ES-I3 (cell line): ENCODE measurements at regions not wholly inside any gene's neighbourhood (a gene's known extent, or its start where the extent isn't known, plus 50 kb on each side); places are given as distances from the start of the nearest gene placed in this dataset.

Source experiments
- H3K36me3 ChIP-seq: 2 replicates; pipeline ENCODE4 v1.6.1; 2013; ENCODE audit warnings: mild to moderate bottlenecking, low read length, control low read depth, moderate library complexity; ENCODE audit not compliant: insufficient read depth
- H3K4me1 ChIP-seq: 2 replicates; pipeline ENCODE4 v1.6.1; 2013; ENCODE audit warnings: mild to moderate bottlenecking, control low read depth, low read length; ENCODE audit not compliant: insufficient read depth
- H3K9ac ChIP-seq: 2 replicates; pipeline ENCODE4 v1.6.1; 2013; ENCODE audit warnings: low read depth, mild to moderate bottlenecking, low read length, moderate library complexity
- H3K9me3 ChIP-seq: 2 replicates; pipeline ENCODE4 v1.6.1; 2013; ENCODE audit warnings: mild to moderate bottlenecking, low read length, moderate library complexity; ENCODE audit not compliant: control insufficient read depth, insufficient read depth

DNA sequence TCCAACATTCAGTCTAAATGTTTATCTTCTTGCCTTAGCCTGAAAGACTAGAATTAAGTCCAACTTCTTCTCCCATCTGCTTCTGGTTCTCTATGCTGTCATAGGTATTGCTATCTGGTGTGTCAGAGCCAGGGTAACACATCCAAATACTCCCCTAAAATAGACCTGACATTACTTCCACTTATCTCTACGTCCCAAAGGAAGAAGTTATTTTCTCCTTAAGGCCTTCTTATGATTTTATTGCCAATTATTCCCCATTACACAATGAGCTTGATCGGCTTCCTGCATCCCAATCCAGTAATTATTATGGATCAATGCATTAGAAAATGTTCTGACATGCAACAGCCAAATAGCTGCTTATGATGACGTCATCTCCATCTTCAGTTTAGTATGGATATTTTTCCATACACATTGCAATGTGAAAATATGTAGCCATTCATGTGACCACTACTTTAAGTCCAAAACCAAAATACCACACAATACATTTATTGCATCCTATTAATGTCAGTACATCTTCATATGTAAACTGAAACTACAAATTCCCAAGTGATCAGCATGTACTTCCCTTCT is 555.5 kb downstream of the MAT2B start:
- Histone ChIP-seq H3K9me3 (no peaks in the 10 kb centered on the region), H3K36me3 (no peaks in the 10 kb centered on the region), H3K4me1 (no peaks in the 10 kb centered on the region), H3K9ac (no peak overlapping the region)

DNA sequence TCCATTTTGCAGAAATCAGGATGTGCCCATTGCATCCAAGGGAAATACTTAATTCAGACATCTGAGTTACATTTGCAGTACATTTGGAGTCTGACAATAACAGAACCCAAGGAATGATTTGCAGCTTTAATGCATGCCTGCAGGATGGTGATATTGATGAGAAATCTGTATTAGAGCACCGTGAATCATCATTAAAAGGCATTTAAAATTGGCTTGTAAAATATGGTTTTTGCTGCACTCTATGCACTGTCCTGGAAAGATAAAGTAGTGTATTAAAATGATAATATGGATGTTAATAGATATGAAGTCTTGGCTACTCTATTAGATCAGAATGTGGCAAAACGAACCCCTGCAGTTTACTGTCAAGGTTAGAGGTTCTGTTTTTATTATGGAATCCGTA is 556.9 kb downstream of the MAT2B start:
- H3K36me3 ChIP-seq = no peaks in the 10 kb centered on the region
- H3K4me1 ChIP-seq = no peaks in the 10 kb centered on the region
- H3K9me3 ChIP-seq = no peaks in the 10 kb centered on the region
- H3K9ac ChIP-seq = no peak overlapping the region

DNA sequence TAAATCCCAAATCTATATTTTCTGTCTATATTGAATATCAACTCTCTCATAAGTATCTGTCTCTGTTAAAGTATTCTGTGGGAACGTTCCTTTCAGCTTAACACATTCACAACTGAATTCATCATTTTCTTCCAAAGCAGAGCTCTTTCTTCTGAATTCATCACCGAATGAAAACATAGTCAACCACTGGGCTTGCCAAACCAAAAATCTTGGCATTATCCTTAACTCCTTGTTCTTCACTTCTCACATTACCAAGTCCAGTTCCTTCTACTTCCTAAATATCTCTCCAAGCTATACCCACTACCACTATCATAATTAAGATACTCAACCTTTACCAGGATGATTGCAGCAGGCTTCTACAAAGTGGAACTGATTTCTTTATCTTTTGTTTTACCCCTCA is 559.8 kb downstream of the MAT2B start:
- H3K36me3 ChIP-seq = no peaks in the 10 kb centered on the region
- H3K4me1 ChIP-seq = no peaks in the 10 kb centered on the region
- no peaks in the 10 kb centered on the region for H3K9me3 ChIP-seq
- H3K9ac ChIP-seq = no peak overlapping the region

DNA sequence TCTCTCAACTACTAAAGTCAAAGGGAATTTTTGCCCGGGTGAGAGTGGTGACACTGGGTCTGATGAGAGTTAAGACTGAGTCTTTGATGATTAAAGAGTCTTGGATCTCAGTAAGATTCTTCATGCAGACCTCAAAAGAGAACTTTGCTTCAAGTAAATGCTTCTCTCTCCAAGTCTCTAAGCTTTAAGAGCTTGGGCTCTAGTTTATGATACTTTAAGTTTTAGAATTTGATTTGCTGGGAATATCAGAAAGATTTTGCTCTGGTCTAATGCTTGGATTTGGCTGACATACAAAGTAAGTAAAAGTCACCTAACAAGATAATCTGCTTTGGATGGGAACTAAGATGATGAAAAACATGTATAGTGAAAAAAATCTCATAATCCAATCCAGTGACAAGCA is 566.3 kb downstream of the MAT2B start:
- Histone ChIP-seq H3K4me1 (no peaks in the 10 kb centered on the region), H3K9ac (no peak overlapping the region), H3K36me3 (no peaks in the 10 kb centered on the region), H3K9me3 (no peaks in the 10 kb centered on the region)

DNA sequence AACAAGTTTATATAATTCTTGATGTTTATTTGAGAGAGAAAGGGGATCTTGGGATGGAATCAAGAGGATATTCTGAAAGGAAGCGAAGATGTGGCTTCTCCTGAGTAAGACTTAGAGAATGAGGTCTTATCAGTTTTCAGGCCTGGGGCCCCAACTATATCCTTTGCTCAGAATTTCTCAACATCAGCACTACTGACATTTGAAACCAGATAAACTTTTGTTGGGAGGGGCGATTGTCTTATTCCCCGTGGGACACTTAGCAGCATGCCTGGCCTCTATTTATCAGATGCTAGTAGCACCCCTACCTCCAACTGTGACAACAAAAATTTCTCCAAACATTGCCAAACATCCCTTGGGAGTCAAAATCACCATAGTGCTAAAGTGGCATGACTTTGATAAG is 567.7 kb downstream of the MAT2B start:
- Histone ChIP-seq H3K9ac (no peak overlapping the region), H3K36me3 (no peaks in the 10 kb centered on the region), H3K9me3 (no peaks in the 10 kb centered on the region), H3K4me1 (no peaks in the 10 kb centered on the region)

DNA sequence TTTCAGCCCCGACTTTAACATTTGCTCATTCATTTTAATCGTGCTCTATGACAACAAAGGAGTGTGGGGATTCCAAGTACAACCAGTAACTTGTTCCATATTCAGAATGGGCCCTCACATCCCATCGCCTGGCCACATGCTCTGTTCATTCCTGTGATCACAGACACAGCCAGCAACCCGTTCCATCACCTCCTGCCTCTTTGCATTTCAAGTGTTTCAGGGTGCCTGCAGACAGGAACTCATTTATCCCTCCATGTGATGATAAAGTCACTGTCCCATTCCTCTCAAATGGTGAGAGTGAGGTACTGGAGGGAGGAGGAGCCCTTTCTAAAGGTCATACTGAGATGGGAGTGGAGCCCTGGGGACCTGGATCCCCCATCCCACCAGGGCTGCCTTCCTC is 571.1 kb downstream of the MAT2B start:
- Histone ChIP-seq H3K9ac (no peak overlapping the region), H3K36me3 (no peaks in the 10 kb centered on the region), H3K9me3 (no peaks in the 10 kb centered on the region), H3K4me1 (no peaks in the 10 kb centered on the region)

DNA sequence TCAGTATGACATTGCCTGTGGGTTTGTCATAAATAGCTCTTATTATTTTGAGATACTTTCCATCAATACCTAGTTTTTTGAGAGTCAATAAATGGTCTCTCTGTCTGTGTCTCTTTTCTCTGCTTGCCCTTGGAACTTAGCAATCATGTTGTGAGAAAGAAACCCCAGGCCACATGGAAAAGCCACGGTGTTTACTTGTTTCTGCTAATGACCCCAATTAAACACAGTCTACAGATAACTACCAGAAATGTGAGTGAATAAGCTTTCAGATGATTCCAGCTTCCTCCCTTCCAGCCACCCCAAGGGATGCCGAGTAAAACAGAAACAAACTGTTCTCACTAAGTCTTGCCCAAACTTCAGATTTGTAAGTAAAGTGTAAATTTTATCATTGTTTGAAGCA is 584.9 kb downstream of the MAT2B start:
- H3K9ac ChIP-seq = no peak overlapping the region
- no peaks in the 10 kb centered on the region for H3K4me1 ChIP-seq
- H3K9me3 ChIP-seq = no peaks in the 10 kb centered on the region
- H3K36me3 ChIP-seq = no peaks in the 10 kb centered on the region

DNA sequence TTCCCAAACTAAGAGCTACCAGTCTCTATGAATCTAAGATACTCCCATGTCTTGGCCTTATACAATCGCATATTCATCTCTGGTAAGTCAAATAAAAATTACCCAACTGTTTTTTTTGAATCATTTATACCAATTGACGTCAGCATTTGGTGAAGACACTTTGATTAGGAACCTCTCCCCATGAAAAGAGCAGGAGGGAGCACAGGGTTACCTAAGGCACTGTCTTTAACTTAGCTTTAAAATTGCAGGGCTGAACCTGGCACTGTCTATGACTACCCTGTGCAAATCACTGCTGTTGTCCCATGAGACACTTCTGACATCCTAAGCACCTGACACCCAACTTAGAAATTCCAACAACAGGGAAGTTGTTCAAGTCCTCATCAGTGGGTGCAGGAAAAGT is 586.4 kb downstream of the MAT2B start:
- Histone ChIP-seq H3K9ac (no peak overlapping the region), H3K36me3 (no peaks in the 10 kb centered on the region), H3K9me3 (no peaks in the 10 kb centered on the region), H3K4me1 (no peaks in the 10 kb centered on the region)

DNA sequence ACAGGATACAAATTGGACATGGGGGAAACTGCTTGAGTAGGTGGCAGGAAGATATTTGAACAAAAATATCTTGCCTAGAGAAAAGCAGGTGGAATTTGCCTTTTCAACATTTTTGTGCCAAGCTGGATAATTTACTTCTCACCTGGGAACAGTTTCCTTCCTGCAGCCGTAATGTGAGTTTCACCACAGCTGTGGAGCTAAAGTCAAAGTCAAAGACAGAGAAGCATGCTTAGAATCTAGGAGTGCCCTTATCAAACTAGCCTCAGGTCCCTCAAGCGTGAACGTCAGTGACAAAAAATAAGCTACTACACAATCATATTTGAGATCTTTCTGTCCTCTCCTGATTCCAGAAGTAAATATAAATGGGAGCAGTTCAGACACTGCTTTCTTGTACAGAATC is 588.9 kb downstream of the MAT2B start:
- no peaks in the 10 kb centered on the region for H3K36me3 ChIP-seq
- H3K9me3 ChIP-seq = no peaks in the 10 kb centered on the region
- H3K9ac ChIP-seq = no peak overlapping the region
- H3K4me1 ChIP-seq = no peaks in the 10 kb centered on the region

DNA sequence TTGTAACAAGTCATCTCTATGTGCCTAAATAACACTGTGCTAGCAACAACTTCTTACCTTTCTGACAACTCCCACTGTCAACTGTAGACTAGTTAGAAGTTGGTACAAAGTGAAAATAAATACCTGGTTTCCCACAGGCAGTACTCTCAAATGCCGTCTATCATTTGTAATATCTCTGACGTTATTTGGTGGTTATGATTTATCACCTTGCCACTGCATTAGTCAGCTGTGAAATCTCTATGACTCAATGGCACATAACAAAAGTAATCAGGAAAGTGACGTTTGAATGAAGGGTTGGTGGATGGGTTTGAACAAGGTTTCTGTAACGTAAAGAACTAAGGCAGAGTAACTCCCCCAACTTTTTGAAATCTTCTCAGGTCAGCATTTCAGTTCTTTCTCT is 592.3 kb downstream of the MAT2B start:
- Histone ChIP-seq H3K9me3 (no peaks in the 10 kb centered on the region), H3K9ac (no peak overlapping the region), H3K4me1 (no peaks in the 10 kb centered on the region), H3K36me3 (no peaks in the 10 kb centered on the region)

DNA sequence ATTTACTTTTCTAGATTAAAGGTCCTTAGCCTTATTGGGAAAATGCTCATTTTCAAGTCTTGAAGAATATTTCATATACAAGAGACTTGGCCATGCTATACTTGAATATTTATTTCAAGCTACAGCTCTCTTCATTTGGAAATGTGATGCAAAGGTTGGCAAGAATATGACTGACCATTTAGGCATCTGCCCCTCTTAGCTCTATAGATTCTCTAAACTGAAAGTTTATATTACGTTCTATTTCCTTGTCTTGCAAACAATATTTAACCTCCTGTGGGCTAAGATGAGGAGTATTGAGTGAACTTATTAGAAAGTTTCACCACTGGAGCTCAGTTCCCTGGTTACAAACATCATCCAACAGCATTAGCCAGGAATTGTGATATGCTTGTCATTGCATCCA is 593.1 kb downstream of the MAT2B start:
- Histone ChIP-seq H3K9ac (no peak overlapping the region), H3K4me1 (no peaks in the 10 kb centered on the region)

DNA sequence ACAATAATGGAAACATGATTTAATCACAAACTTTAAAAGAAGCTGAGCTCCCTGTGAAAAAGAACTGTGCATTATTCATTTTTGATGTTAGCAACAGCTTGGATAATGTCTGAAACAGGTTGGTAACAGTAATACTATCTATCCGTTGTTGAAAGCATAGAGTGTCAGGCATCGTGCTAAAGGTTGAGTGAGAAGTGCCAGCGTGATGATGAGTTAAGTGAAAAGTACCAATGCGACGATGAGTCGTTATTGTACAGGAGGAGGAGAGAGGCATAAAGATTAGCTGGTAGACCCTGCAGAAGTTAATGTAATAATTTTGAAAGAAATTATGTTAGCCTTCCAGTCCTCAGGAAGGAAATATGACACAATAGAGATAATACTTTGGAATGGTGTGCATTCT is 593.6 kb downstream of the MAT2B start:
- no peak overlapping the region for H3K9ac ChIP-seq
- H3K36me3 ChIP-seq = no peaks in the 10 kb centered on the region
- no peaks in the 10 kb centered on the region for H3K4me1 ChIP-seq
- H3K9me3 ChIP-seq = peaks cover 1% of the 10 kb centered on the region

More for the DNA sequence above, 593.1 kb downstream of the MAT2B start:
- Histone ChIP-seq H3K9me3 (no peaks in the 10 kb centered on the region), H3K36me3 (no peaks in the 10 kb centered on the region)

DNA sequence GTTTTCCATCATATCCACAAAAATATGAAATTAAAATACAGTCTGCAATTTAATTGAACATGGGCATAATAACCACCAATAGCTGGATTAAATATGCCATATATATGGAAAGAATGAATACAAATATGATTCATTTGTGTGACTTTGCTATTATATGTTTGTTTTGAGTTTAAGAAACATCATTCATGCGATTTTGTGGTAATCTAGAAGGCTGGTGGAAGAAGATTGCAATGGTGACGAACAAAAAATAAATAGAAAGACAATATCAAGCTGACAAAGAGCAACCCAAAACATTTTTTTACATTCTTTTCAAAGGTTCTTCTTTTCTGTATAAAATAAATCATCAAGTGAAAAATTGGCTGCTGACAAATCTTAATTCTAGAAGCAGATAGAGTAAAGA is 610.0 kb downstream of the MAT2B start:
- H3K9me3 ChIP-seq = peaks cover 6% of the 10 kb centered on the region
- H3K36me3 ChIP-seq = no peaks in the 10 kb centered on the region
- no peak overlapping the region for H3K9ac ChIP-seq
- H3K4me1 ChIP-seq = no peaks in the 10 kb centered on the region

DNA sequence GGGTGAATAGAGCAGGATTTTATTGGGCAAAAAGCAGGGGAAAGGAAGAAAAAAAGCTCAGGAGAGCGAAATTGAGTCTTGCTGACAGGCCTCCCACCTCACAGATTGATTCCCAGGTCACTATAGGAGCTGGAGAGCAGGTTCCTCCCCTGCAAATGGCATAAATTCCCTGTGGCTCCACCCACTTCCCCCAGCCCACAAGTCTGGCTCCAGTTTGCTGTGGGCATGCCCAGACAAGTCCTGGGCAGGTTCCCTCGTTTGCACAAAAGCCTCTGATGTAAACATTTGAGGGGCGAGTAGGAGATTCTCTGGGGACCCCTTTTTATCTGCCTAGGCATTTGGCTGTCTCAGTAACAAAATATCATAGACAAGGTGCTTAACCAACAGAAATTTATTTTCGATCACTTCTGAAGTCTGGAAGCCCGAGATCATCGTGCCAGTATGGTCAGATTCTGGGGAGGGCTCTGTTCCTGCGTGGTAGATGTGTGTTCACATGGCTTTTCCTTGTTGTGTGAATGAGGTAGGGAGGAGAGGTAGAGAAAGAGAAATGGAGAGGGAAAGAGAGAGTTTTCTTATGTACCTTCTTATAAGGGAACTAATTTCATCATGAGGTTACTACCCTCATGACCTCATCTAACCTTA is 614.5 kb downstream of the MAT2B start:
- H3K9ac ChIP-seq = no peak overlapping the region
- H3K36me3 ChIP-seq = no peaks in the 10 kb centered on the region
- H3K4me1 ChIP-seq = no peaks in the 10 kb centered on the region

DNA sequence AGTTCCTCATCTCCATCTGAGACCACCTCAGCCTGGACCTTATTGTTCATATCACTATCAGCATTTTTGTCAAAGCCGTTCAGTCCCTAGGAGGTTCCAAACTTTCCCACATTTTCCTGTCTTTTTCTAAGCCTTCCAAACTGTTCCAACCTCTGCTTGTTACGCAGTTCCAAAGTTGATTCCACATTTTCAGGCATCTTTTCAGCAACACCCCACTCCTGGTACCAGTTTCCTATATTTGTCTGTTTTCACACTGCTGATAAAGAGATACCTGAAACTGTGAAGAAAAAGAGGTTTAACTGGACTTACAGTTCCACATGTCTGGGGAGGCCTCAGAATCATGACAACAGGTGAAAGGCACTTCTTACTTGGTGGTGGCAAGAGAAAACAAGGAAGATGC is 622.1 kb downstream of the MAT2B start:
- Histone ChIP-seq H3K4me1 (no peaks in the 10 kb centered on the region), H3K36me3 (no peaks in the 10 kb centered on the region), H3K9ac (no peak overlapping the region), H3K9me3 (peaks cover 26% of the 10 kb centered on the region)

More for the DNA sequence above, 614.5 kb downstream of the MAT2B start:
- H3K9me3 ChIP-seq = peaks cover 13% of the 10 kb centered on the region
